SK-N-SH (cell line): ENCODE measurements at regions not wholly inside any gene's neighbourhood (a gene's known extent, or its start where the extent isn't known, plus 50 kb on each side); places are given as distances from the start of the nearest gene placed in this dataset.
A peak's percentile ranks its signal among the peaks of the same experiment; 100 is the strongest.
"Not testable (repeated sequence)": the region's sequence is repeated elsewhere in the genome, so short reads cannot be mapped to it uniquely, and the experiment has no call there.

Experiments
- CTCF ChIA-PET: fragments of 300-600, 350-600 bp; formaldehyde crosslinking; extraction: SDS; loops from one replicate; lab custom pipeline; 2021; lab: Yijun Ruan, JAX
- POLR2A ChIA-PET: fragments of 350-600 bp; sonication (Branson Sonifier 250); formaldehyde crosslinking; extraction: SDS; loops from one replicate; lab custom pipeline; 2020; ENCODE audit warnings: antibody characterized with exemption, inconsistent platforms; lab: Yijun Ruan, JAX
- DNase-seq: peaks from one replicate; pipeline ENCODE4 v3.0.0; 2012
- H2AFZ ChIP-seq: fragments of 200-600 bp; sonication (generic); 2 replicates; pipeline ENCODE4 v1.8.1; 2016; ENCODE audit warnings: antibody characterized with exemption, mild to moderate bottlenecking, low read depth
- H3F3A ChIP-seq: fragments of 200-600 bp; sonication (generic); replicated peaks from 2 replicates; pipeline ENCODE3; 2016; ENCODE audit warnings: antibody characterized with exemption, mild to moderate bottlenecking; ENCODE audit not compliant: insufficient read depth
- H3K27ac ChIP-seq, 2 experiments: fragments of 200-500 bp in 1 of 2; fragments of 200-600 bp in 1 of 2; sonication (Bioruptor generic) in 1 of 2; sonication (generic), shearing (Covaris generic) in 1 of 2; 2 replicates each; pipeline versions ENCODE4 v1.5.1 to v1.6.1; 2014 to 2016; ENCODE audit warnings: low read depth in 2 of 2, inconsistent platforms in 1 of 2, low read length in 1 of 2, mild to moderate bottlenecking in 1 of 2, mixed read lengths in 1 of 2
- H3K27me3 ChIP-seq: fragments of 200-600 bp; sonication (generic), shearing (Covaris generic); 2 replicates; pipeline ENCODE4 v1.6.1; 2016; ENCODE audit warnings: mixed run types; ENCODE audit not compliant: insufficient read depth
- H3K36me3 ChIP-seq, 2 experiments: fragments of 200-500 bp in 1 of 2; fragments of 200-600 bp in 1 of 2; sonication (Bioruptor generic) in 1 of 2; sonication (generic) in 1 of 2; replicated peaks in 1 of 2; 2 replicates each; pipeline versions ENCODE3 to v1.5.1; 2014 to 2016; ENCODE audit warnings: low read length in 1 of 2, mild to moderate bottlenecking in 1 of 2; ENCODE audit not compliant: insufficient read depth in 2 of 2, control insufficient read depth in 1 of 2
- H3K4me1 ChIP-seq, 2 experiments: fragments of 200-500 bp in 1 of 2; fragments of 200-600 bp in 1 of 2; sonication (Bioruptor generic) in 1 of 2; sonication (generic), shearing (Covaris generic) in 1 of 2; 2 replicates each; pipeline versions ENCODE4 v1.5.1 to v1.6.1; 2014 to 2016; ENCODE audit warnings: low read depth in 1 of 2, low read length in 1 of 2, mixed run types in 1 of 2; ENCODE audit not compliant: insufficient read depth in 2 of 2, control insufficient read depth in 1 of 2
- H3K4me2 ChIP-seq: fragments of 200-600 bp; sonication (generic), shearing (Covaris generic); 2 replicates; pipeline ENCODE4 v1.6.1; 2017; ENCODE audit warnings: mixed run types
- H3K4me3 ChIP-seq, 2 experiments: fragments of 200-500 bp in 1 of 2; fragments of 200-600 bp in 1 of 2; sonication (Bioruptor generic) in 1 of 2; sonication (generic), shearing (Covaris generic) in 1 of 2; 2 replicates each; pipeline versions ENCODE4 v1.5.1 to v1.8.1; 2014 to 2016; ENCODE audit warnings: low read depth in 2 of 2, inconsistent platforms in 1 of 2, low read length in 1 of 2, mild to moderate bottlenecking in 1 of 2, mixed read lengths in 1 of 2, moderate library complexity in 1 of 2
- H3K79me2 ChIP-seq: fragments of 200-600 bp; sonication (generic); 2 replicates; pipeline ENCODE4 v1.8.1; 2017; ENCODE audit warnings: mild to moderate bottlenecking; ENCODE audit not compliant: insufficient read depth
- H3K9ac ChIP-seq: fragments of 200-600 bp; sonication (generic); 2 replicates; pipeline ENCODE4 v1.6.1; 2017; ENCODE audit warnings: mixed run types
- H3K9me2 ChIP-seq: fragments of 200-600 bp; sonication (generic); 2 replicates; pipeline ENCODE4 v1.6.1; 2017; ENCODE audit warnings: mixed run types
- H3K9me3 ChIP-seq: fragments of 200-600 bp; sonication (generic); 2 replicates; pipeline ENCODE4 v1.6.1; 2017; ENCODE audit warnings: mixed run types, mild to moderate bottlenecking, moderate library complexity
- H4K20me1 ChIP-seq: fragments of 200-600 bp; sonication (generic); 2 replicates; pipeline ENCODE4 v1.6.1; 2017; ENCODE audit warnings: mild to moderate bottlenecking, mixed run types; ENCODE audit not compliant: insufficient read depth
- CTCF ChIP-seq: fragments of 200-600 bp; sonication (generic); IDR thresholded peaks from 2 replicates; pipeline ENCODE4 v1.6.1; 2017; ENCODE audit warnings: antibody characterized with exemption, mild to moderate bottlenecking, moderate library complexity
- WGBS: methylation state at CpG from one replicate; pipeline ENCODE4 v1.1.6; 2017; ENCODE audit warnings: low lambda C conversion rate; 5-methylcytosine and 5-hydroxymethylcytosine counted together

- H3K9ac ChIP-seq, POLR2A ChIA-PET, H3K27me3 ChIP-seq, H3K4me2 ChIP-seq, H4K20me1 ChIP-seq, H2AFZ ChIP-seq, H3K27ac ChIP-seq, CTCF ChIA-PET, H3K79me2 ChIP-seq, H3F3A ChIP-seq, H3K9me3 ChIP-seq, DNase-seq, H3K9me2 ChIP-seq, H3K36me3 ChIP-seq, H3K4me3 ChIP-seq, H3K4me1 ChIP-seq: not testable (repeated sequence)
- TF ChIP-seq CTCF, result peak; percentile 10; the same call in 1 of the 2 replicates
- 5% methylated on average over 4 of the region's 4 CpGs for WGBS
Observed at GRCh38 chrX:89581868-89582267, 339.8 kb upstream of the TGIF2LX start.

GRCh38 chrX:89631858-89632257 is 289.9 kb upstream of the TGIF2LX start:
- H2AFZ ChIP-seq, H3K79me2 ChIP-seq, H3K36me3 ChIP-seq, H3K9me2 ChIP-seq, H3K4me3 ChIP-seq, CTCF ChIA-PET, H3K9ac ChIP-seq, H3K4me2 ChIP-seq, DNase-seq, H3K9me3 ChIP-seq, H3K4me1 ChIP-seq, H4K20me1 ChIP-seq, H3F3A ChIP-seq, POLR2A ChIA-PET, H3K27me3 ChIP-seq, H3K27ac ChIP-seq: not testable (repeated sequence)
- WGBS, result 38% methylated on average over 2 of the region's 2 CpGs

GRCh38 chrX:89635887-89636286 is 285.8 kb upstream of the TGIF2LX start:
- H4K20me1 ChIP-seq, H3K9ac ChIP-seq, H3F3A ChIP-seq, H3K9me2 ChIP-seq, H3K27ac ChIP-seq, H3K4me3 ChIP-seq, H2AFZ ChIP-seq, POLR2A ChIA-PET, H3K27me3 ChIP-seq, H3K4me2 ChIP-seq, H3K9me3 ChIP-seq, CTCF ChIA-PET, H3K79me2 ChIP-seq, H3K36me3 ChIP-seq, DNase-seq, H3K4me1 ChIP-seq: not testable (repeated sequence)
- 0% methylated on average over 1 of the region's 4 CpGs for WGBS

GRCh38 chrX:89658662-89659061 is 263.0 kb upstream of the TGIF2LX start:
- H3K9me2 ChIP-seq, H3K4me3 ChIP-seq, H3K36me3 ChIP-seq, H3K27me3 ChIP-seq, H3K9me3 ChIP-seq, H3F3A ChIP-seq, DNase-seq, H3K4me2 ChIP-seq, H3K27ac ChIP-seq, H4K20me1 ChIP-seq, H3K4me1 ChIP-seq, CTCF ChIA-PET, H3K9ac ChIP-seq, H3K79me2 ChIP-seq, POLR2A ChIA-PET, H2AFZ ChIP-seq: not testable (repeated sequence)
- WGBS, result 36% methylated on average over 1 of the region's 1 CpG

- H2AFZ ChIP-seq, H3K36me3 ChIP-seq, DNase-seq, H4K20me1 ChIP-seq, H3F3A ChIP-seq, H3K9ac ChIP-seq, H3K9me3 ChIP-seq, H3K4me1 ChIP-seq, H3K4me2 ChIP-seq, H3K79me2 ChIP-seq, H3K9me2 ChIP-seq, CTCF ChIA-PET, H3K4me3 ChIP-seq, H3K27me3 ChIP-seq, H3K27ac ChIP-seq, POLR2A ChIA-PET: not testable (repeated sequence)
- WGBS, result no CpG with 5 or more reads among the region's 1 CpG
Observed at GRCh38 chrX:89706481-89706880, 215.2 kb upstream of the TGIF2LX start.

- H3K27ac ChIP-seq, H3K9me2 ChIP-seq, H3F3A ChIP-seq, H4K20me1 ChIP-seq, CTCF ChIA-PET, POLR2A ChIA-PET, H3K4me2 ChIP-seq, DNase-seq, H3K9me3 ChIP-seq, H3K4me1 ChIP-seq, H3K79me2 ChIP-seq, H3K4me3 ChIP-seq, H2AFZ ChIP-seq, H3K9ac ChIP-seq, H3K36me3 ChIP-seq, H3K27me3 ChIP-seq: not testable (repeated sequence)
- WGBS, result 0% methylated on average over 1 of the region's 1 CpG
Observed at GRCh38 chrX:89707363-89707927, 214.3 kb upstream of the TGIF2LX start.
